ENCODE measurements at regions not wholly inside any gene's neighbourhood (a gene's known extent, or its start where the extent isn't known, plus 50 kb on each side); places are given as distances from the start of the nearest gene placed in this dataset.

DNA sequence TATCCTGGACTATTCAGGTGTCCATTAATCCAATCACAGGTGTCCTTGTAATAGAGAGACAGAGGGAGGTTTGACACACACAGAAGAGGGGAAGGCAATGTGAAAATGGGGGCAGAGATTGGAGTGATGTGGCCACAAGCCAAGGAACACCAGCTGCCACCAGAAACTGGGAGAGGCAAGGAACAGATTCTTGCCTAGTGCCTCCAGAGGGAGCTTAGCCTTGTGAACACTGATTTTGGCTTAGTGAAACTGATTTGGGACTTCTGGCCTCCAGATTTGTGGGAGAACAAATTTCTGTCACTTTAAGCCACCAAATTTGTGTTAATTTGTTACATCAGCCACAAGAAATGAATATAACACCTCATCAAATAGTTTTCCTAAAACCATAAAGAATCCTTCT lies 416.2 kb downstream of the ENC1 start:
- Histone ChIP-seq H3K4me2 (ENCODE audit: low read length) (no peak overlapping the region), H3K79me2 (replicated peaks; ENCODE audit: insufficient read depth, low read length) (no peaks in the 10 kb centered on the region), H2AFZ (ENCODE audit: low read depth, low read length) (no peak overlapping the region), H4K20me1 (ENCODE audit: insufficient read depth) (no peaks in the 10 kb centered on the region), H3F3A (ENCODE audit: insufficient read depth, low read length, poor library complexity, severe bottlenecking) (no peaks in the 10 kb centered on the region), H3K9ac (ENCODE audit: low read length) (no peak overlapping the region), H3K9me2 (ENCODE audit: insufficient read depth, low read length) (no peaks in the 10 kb centered on the region), H3K9me3 (ENCODE audit: low read length) (no peaks in the 10 kb centered on the region), H3K4me3 (ENCODE audit: low read length) (no peak overlapping the region), H3K36me3 (ENCODE audit: insufficient read depth, low read length) (no peaks in the 10 kb centered on the region), H3K27me3 (ENCODE audit: insufficient read depth, low read depth, low read length) (no peaks in the 10 kb centered on the region), H3K27ac (ENCODE audit: low read length) (no peak overlapping the region)
- TF ChIP-seq RAD21 (conservative IDR thresholded peaks at IDR 0.05) (no peak), TAF1 (IDR thresholded peaks at IDR 0.05; ENCODE audit: low read depth) (no peak), CTCF (IDR thresholded peaks at IDR 0.05; ENCODE audit: poor library complexity, severe bottlenecking) (no peak), POLR2AphosphoS5 (IDR thresholded peaks at IDR 0.05) (no peak), MXI1 (conservative IDR thresholded peaks at IDR 0.05; ENCODE audit: poor library complexity, severe bottlenecking) (no peak)
- TF ChIP-seq, protein P1, sequence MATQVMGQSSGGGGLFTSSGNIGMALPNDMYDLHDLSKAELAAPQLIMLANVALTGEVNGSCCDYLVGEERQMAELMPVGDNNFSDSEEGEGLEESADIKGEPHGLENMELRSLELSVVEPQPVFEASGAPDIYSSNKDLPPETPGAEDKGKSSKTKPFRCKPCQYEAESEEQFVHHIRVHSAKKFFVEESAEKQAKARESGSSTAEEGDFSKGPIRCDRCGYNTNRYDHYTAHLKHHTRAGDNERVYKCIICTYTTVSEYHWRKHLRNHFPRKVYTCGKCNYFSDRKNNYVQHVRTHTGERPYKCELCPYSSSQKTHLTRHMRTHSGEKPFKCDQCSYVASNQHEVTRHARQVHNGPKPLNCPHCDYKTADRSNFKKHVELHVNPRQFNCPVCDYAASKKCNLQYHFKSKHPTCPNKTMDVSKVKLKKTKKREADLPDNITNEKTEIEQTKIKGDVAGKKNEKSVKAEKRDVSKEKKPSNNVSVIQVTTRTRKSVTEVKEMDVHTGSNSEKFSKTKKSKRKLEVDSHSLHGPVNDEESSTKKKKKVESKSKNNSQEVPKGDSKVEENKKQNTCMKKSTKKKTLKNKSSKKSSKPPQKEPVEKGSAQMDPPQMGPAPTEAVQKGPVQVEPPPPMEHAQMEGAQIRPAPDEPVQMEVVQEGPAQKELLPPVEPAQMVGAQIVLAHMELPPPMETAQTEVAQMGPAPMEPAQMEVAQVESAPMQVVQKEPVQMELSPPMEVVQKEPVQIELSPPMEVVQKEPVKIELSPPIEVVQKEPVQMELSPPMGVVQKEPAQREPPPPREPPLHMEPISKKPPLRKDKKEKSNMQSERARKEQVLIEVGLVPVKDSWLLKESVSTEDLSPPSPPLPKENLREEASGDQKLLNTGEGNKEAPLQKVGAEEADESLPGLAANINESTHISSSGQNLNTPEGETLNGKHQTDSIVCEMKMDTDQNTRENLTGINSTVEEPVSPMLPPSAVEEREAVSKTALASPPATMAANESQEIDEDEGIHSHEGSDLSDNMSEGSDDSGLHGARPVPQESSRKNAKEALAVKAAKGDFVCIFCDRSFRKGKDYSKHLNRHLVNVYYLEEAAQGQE (IDR thresholded peaks at IDR 0.05; ENCODE audit: borderline replicate concordance) = no peak

GRCh38 chr5:74222806-74223205 lies 417.7 kb downstream of the ENC1 start:
- Histone ChIP-seq H3K79me2 (replicated peaks; ENCODE audit: insufficient read depth, low read length) (no peaks in the 10 kb centered on the region), H3K27ac (ENCODE audit: low read length) (peak overlapping the region; percentile 28), H2AFZ (ENCODE audit: low read depth, low read length) (no peak overlapping the region), H3K4me2 (ENCODE audit: low read length) (no peak overlapping the region), H3K4me3 (ENCODE audit: low read length) (no peak overlapping the region), H4K20me1 (ENCODE audit: insufficient read depth) (no peaks in the 10 kb centered on the region), H3F3A (ENCODE audit: insufficient read depth, low read length, poor library complexity, severe bottlenecking) (no peaks in the 10 kb centered on the region), H3K9me3 (ENCODE audit: low read length) (no peaks in the 10 kb centered on the region), H3K36me3 (ENCODE audit: insufficient read depth, low read length) (no peaks in the 10 kb centered on the region), H3K27me3 (ENCODE audit: insufficient read depth, low read depth, low read length) (no peaks in the 10 kb centered on the region), H3K9ac (ENCODE audit: low read length) (no peak overlapping the region), H3K9me2 (ENCODE audit: insufficient read depth, low read length) (no peaks in the 10 kb centered on the region)
- TF ChIP-seq EZH2 (IDR thresholded peaks at IDR 0.05; ENCODE audit: borderline replicate concordance, insufficient read depth, low read length, poor library complexity, severe bottlenecking) (no peak), SMC3 (conservative IDR thresholded peaks at IDR 0.05; ENCODE audit: poor library complexity) (no peak), POLR2AphosphoS5 (IDR thresholded peaks at IDR 0.05) (no peak)

- no peak overlapping the region for H3K9ac ChIP-seq (ENCODE audit: low read length)
- H3K36me3 ChIP-seq (ENCODE audit: insufficient read depth, low read length) = no peaks in the 10 kb centered on the region
- H3K4me3 ChIP-seq (ENCODE audit: low read length) = no peak overlapping the region
- no peak overlapping the region for H3K27ac ChIP-seq (ENCODE audit: low read length)
- no peaks in the 10 kb centered on the region for H3K9me2 ChIP-seq (ENCODE audit: insufficient read depth, low read length)
- H4K20me1 ChIP-seq (ENCODE audit: insufficient read depth) = no peaks in the 10 kb centered on the region
- no peaks in the 10 kb centered on the region for H3K27me3 ChIP-seq (ENCODE audit: insufficient read depth, low read depth, low read length)
- H3F3A ChIP-seq (ENCODE audit: insufficient read depth, low read length, poor library complexity, severe bottlenecking) = no peaks in the 10 kb centered on the region
- H3K9me3 ChIP-seq (ENCODE audit: low read length) = no peaks in the 10 kb centered on the region
- no peak overlapping the region for H3K4me2 ChIP-seq (ENCODE audit: low read length)
- no peak overlapping the region for H2AFZ ChIP-seq (ENCODE audit: low read depth, low read length)
- no peaks in the 10 kb centered on the region for H3K79me2 ChIP-seq (replicated peaks; ENCODE audit: insufficient read depth, low read length)
- TF ChIP-seq EZH2 (IDR thresholded peaks at IDR 0.05; ENCODE audit: borderline replicate concordance, insufficient read depth, low read length, poor library complexity, severe bottlenecking) (no peak), POLR2AphosphoS5 (IDR thresholded peaks at IDR 0.05) (no peak), SMC3 (conservative IDR thresholded peaks at IDR 0.05; ENCODE audit: poor library complexity) (no peak), TAF1 (IDR thresholded peaks at IDR 0.05; ENCODE audit: low read depth) (no peak), EP300 (conservative IDR thresholded peaks at IDR 0.05; ENCODE audit: poor library complexity, severe bottlenecking) (no peak), MXI1 (conservative IDR thresholded peaks at IDR 0.05; ENCODE audit: poor library complexity, severe bottlenecking) (no peak), RAD21 (conservative IDR thresholded peaks at IDR 0.05) (no peak), CTCF (IDR thresholded peaks at IDR 0.05; ENCODE audit: poor library complexity, severe bottlenecking) (no peak)
- TF ChIP-seq, protein P1 (IDR thresholded peaks at IDR 0.05; ENCODE audit: borderline replicate concordance) = no peak
Measured at GRCh38 chr5:74221413-74221812, 419.1 kb downstream of the ENC1 start.
